Amniotic stem cell (primary cell): ENCODE measurements at regions not wholly inside any gene's neighbourhood (a gene's known extent, or its start where the extent isn't known, plus 50 kb on each side); places are given as distances from the start of the nearest gene placed in this dataset.

ENCODE experiments used
- DNase-seq: peaks from one replicate; lab custom pipeline; 2025; lab: John Stamatoyannopoulos, UW

GRCh38 chr9:135009794-135010585 lies 77.5 kb upstream of the OLFM1 start:
- no peak for DNase-seq

- no peak for DNase-seq
These were observed 76.9 kb upstream of the OLFM1 start for GRCh38 chr9:135010586-135010860.

- DNase-seq = no peak
These were observed 76.5 kb upstream of the OLFM1 start for GRCh38 chr9:135010921-135011320.

- no peak for DNase-seq
These were observed 75.3 kb upstream of the OLFM1 start for GRCh38 chr9:135012166-135012565.

GRCh38 chr9:135014311-135015010 lies 73.0 kb upstream of the OLFM1 start:
- no peak for DNase-seq

GRCh38 chr9:135015096-135015495 lies 72.4 kb upstream of the OLFM1 start:
- DNase-seq = no peak

- no peak for DNase-seq
These were observed 71.9 kb upstream of the OLFM1 start for GRCh38 chr9:135015565-135015964.

GRCh38 chr9:135016037-135016640 lies 71.3 kb upstream of the OLFM1 start:
- no peak for DNase-seq

- DNase-seq = no peak
These were observed 70.6 kb upstream of the OLFM1 start for GRCh38 chr9:135016876-135017275.

GRCh38 chr9:135017899-135018298 lies 69.6 kb upstream of the OLFM1 start:
- no peak for DNase-seq

GRCh38 chr9:135018306-135018915 lies 69.1 kb upstream of the OLFM1 start:
- no peak for DNase-seq

- no peak for DNase-seq
These were observed 68.2 kb upstream of the OLFM1 start for GRCh38 chr9:135019224-135019623.

GRCh38 chr9:135020481-135021392 lies 66.7 kb upstream of the OLFM1 start:
- DNase-seq = no peak

GRCh38 chr9:135021393-135021789 lies 66.1 kb upstream of the OLFM1 start:
- DNase-seq = no peak

- DNase-seq = no peak
These were observed 65.1 kb upstream of the OLFM1 start for GRCh38 chr9:135022191-135022870.

- DNase-seq = peak; percentile 3
These were observed 64.2 kb upstream of the OLFM1 start for GRCh38 chr9:135023088-135023785.

GRCh38 chr9:135023786-135024405 lies 63.6 kb upstream of the OLFM1 start:
- no peak for DNase-seq

- DNase-seq = no peak
These were observed 58.0 kb upstream of the OLFM1 start for GRCh38 chr9:135029463-135029862.

- DNase-seq = no peak
These were observed 57.5 kb upstream of the OLFM1 start for GRCh38 chr9:135029871-135030565.
